Lower leg skin (tissue), 4 donors: ENCODE measurements at regions not wholly inside any gene's neighbourhood (a gene's known extent, or its start where the extent isn't known, plus 50 kb on each side); places are given as distances from the start of the nearest gene placed in this dataset.

Source experiments
- DNase-seq, 2 donors: peaks; one replicate each; pipeline ENCODE4 v3.0.0-alpha.2; 2019; ENCODE audit warnings: low spot score in 2 of 2
- H3K4me3 ChIP-seq: fragments of 200-600 bp; sonication (generic); 2 replicates; pipeline ENCODE4 v1.5.1; 2017; ENCODE audit warnings: mild to moderate bottlenecking, low read depth; ENCODE audit not compliant: poor library complexity, severe bottlenecking
- POLR2A ChIP-seq, 2 donors: fragments of 450-650 bp; IDR thresholded peaks; one replicate each; pipeline ENCODE4 v1.6.1; 2016 to 2017; ENCODE audit warnings: antibody characterized with exemption in 2 of 2, mild to moderate bottlenecking in 1 of 2, moderate library complexity in 1 of 2
- WGBS, 2 donors: methylation state at CpG; one replicate each; pipeline ENCODE4 v1.1.5; 2018; 5-methylcytosine and 5-hydroxymethylcytosine counted together
- intact Hi-C: fragments of 100-400 bp; cut with DNase I; formaldehyde crosslinking; loops from one replicate; pipeline ENCODE4 v1.15.0; 2023; ENCODE audit warnings: low total_unique reads
- TF ChIP-seq, protein P1 (sequence below), 3 donors: fragments of 450-650 bp; IDR thresholded peaks; one replicate each; pipeline ENCODE4 v1.5.1; 2016; ENCODE audit warnings: antibody characterized with exemption in 3 of 3, mild to moderate bottlenecking in 3 of 3, moderate library complexity in 2 of 3

DNA sequence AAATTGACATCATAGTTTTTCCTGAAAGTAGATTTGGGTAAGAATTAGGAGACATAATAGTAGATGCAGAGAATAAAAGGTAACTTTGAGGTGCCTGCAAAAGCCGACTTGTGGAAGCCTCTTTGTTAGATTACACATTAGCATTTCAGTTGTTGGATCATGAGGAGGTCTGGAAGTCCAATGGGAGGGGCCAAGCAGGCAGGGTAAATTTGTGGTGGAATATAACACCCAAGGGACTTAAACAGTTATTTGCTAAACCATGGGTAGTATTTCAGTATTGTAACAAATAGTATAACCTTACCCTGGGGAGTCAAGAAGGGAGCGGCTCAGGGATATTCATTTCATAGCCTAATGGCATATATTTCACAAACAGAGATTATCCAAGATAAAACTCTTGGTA lies 810.7 kb upstream of the AMOT start:
- no peak overlapping the region for H3K4me3 ChIP-seq
- 79 to 94% methylated on average over 2 of the region's 2 CpGs for WGBS, 2 donors
- TF ChIP-seq, protein P1, sequence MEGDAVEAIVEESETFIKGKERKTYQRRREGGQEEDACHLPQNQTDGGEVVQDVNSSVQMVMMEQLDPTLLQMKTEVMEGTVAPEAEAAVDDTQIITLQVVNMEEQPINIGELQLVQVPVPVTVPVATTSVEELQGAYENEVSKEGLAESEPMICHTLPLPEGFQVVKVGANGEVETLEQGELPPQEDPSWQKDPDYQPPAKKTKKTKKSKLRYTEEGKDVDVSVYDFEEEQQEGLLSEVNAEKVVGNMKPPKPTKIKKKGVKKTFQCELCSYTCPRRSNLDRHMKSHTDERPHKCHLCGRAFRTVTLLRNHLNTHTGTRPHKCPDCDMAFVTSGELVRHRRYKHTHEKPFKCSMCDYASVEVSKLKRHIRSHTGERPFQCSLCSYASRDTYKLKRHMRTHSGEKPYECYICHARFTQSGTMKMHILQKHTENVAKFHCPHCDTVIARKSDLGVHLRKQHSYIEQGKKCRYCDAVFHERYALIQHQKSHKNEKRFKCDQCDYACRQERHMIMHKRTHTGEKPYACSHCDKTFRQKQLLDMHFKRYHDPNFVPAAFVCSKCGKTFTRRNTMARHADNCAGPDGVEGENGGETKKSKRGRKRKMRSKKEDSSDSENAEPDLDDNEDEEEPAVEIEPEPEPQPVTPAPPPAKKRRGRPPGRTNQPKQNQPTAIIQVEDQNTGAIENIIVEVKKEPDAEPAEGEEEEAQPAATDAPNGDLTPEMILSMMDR (IDR thresholded peaks at IDR 0.05), result no peak
- TF ChIP-seq POLR2A (IDR thresholded peaks at IDR 0.05), result no peak
- no peak for DNase-seq
- intact Hi-C loops, result no loop called here

DNA sequence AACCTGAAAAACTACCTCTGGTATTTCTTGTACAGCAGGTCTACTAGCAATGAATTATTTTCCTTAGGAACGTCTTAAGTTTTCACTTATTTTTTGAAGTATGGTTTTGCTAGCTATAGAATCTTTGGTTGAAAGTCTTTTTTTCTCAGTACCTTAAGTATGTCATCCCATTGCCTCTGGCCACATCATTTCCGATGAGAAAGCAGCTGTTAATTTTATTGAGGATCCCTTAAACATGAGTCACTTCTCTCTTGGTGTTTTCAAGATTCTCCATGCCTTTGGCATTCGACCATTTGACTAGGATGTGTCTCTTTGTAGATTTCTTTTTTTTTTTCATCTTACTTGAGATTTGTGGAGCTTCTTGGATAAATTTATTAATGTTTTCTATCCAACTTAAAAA lies 803.8 kb upstream of the AMOT start:
- H3K4me3 ChIP-seq, result no peak overlapping the region
- intact Hi-C loops, result no loop called here
- TF ChIP-seq, protein P1 (IDR thresholded peaks at IDR 0.05), result no peak
- no peak for TF ChIP-seq POLR2A (IDR thresholded peaks at IDR 0.05)
- 31 to 41% methylated on average over 3 of the region's 3 CpGs for WGBS, 2 donors
- DNase-seq, result no peak

DNA sequence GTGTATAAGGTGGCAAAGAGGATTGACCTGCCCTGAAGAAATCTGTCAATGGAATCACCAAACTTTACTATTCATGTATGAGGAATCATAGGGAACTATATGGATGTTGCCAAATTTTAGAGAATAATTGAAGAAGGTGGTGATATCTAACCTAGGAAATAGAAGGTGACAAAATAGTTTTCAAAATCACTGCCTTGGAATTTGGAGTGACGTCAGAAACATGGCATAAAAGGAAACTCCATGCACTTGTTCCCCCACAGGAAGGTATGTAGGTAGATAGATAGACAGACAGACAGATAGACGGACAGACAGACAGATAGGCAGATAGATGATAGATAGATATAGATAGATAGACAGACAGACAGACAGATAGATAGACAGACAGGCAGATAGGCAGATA lies 793.9 kb upstream of the AMOT start:
- TF ChIP-seq, protein P1 (IDR thresholded peaks at IDR 0.05), result no peak
- TF ChIP-seq POLR2A (IDR thresholded peaks at IDR 0.05), result no peak
- H3K4me3 ChIP-seq, result no peak overlapping the region
- WGBS, 2 donors, result 59 to 76% methylated on average over 2 of the region's 2 CpGs
- no peak for DNase-seq
- intact Hi-C loops, result no loop called here

DNA sequence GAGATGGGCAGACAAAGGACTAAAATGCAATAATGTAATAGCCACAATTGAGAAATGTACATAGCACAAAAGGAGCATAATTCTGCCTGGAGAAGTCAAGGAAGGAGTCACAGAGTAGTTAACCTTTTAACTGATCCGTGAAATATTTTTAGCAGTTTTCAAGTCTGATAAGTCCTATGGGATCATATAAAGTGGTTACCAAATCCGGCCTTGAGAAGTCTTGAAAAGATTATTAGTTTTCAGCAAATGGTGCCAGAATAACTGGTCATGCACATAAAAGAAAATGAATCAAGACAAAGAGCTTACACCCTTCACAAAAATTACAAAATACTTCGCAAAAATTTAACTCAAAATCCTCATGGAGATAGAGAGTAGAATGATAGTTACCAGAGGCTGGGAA lies 788.7 kb upstream of the AMOT start:
- intact Hi-C loops, result no loop called here
- 70 to 72% methylated on average over 3 of the region's 3 CpGs for WGBS, 2 donors

DNA sequence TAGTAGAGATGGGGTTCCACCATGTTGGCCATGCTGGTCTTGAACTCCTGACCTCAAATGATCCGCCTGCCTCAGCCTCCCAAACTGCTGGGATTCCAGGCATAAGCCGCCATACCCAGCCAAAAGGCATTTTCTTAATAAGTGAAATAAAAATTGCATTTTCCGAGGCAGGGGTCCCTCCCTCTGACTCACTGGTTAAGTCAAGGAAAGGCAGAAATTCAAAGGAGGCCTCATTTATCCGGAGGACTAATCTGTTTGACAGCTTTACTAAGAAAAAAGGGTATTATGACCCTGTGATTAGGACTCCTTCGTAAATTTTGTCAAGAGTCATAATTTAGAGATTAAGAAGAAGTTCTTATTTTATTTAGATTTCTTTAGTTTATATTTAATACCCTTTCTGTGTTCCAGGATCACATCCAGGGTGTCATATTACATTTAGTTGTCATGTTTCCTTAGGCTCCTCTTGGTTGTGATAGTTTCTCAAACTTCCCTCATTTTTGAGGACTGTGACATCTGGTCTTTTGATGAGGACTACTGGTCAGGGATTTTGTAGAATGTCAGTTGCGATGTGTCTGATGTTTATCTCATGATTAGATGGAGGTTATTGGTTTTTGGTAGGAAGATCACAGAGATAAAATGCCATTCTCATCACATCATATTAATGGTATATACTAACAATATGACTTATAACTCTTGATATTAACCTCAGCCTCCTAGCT lies 753.7 kb upstream of the AMOT start:
- no peak overlapping the region for H3K4me3 ChIP-seq
- intact Hi-C loops, result no loop called here
- 65 to 73% methylated on average over 6 of the region's 6 CpGs for WGBS, 2 donors

More for the DNA sequence above, 788.7 kb upstream of the AMOT start:
- DNase-seq, result no peak
- TF ChIP-seq POLR2A (IDR thresholded peaks at IDR 0.05), result no peak
- TF ChIP-seq, protein P1 (IDR thresholded peaks at IDR 0.05), result no peak
- H3K4me3 ChIP-seq, result no peak overlapping the region

More for the DNA sequence above, 753.7 kb upstream of the AMOT start:
- TF ChIP-seq, protein P1 (IDR thresholded peaks at IDR 0.05), result no peak
- TF ChIP-seq POLR2A (IDR thresholded peaks at IDR 0.05), result no peak
- DNase-seq, result no peak
